ENCODE measurements at regions not wholly inside any gene's neighbourhood (a gene's known extent, or its start where the extent isn't known, plus 50 kb on each side); places are given as distances from the start of the nearest gene placed in this dataset.

DNA sequence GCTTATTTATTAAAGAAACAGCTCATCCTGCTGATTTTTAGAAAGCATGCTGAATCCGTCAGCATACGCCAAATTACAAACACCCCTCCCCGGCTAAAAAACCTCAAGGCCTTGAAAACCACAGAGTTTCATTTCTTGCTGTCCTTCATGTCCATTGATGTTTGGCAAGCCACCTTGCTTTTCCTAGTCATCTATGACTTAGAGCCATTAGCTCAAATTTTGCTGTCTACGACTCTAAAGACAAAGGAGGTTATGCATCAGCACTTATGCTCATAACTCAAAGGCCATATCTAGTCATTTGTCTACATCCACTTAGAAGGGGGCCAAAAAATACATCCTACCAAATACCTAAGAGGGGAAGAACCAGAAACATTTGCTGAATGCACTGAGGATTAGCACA is 925.1 kb downstream of the PCDH7 start:
- TF ChIP-seq, protein P1, sequence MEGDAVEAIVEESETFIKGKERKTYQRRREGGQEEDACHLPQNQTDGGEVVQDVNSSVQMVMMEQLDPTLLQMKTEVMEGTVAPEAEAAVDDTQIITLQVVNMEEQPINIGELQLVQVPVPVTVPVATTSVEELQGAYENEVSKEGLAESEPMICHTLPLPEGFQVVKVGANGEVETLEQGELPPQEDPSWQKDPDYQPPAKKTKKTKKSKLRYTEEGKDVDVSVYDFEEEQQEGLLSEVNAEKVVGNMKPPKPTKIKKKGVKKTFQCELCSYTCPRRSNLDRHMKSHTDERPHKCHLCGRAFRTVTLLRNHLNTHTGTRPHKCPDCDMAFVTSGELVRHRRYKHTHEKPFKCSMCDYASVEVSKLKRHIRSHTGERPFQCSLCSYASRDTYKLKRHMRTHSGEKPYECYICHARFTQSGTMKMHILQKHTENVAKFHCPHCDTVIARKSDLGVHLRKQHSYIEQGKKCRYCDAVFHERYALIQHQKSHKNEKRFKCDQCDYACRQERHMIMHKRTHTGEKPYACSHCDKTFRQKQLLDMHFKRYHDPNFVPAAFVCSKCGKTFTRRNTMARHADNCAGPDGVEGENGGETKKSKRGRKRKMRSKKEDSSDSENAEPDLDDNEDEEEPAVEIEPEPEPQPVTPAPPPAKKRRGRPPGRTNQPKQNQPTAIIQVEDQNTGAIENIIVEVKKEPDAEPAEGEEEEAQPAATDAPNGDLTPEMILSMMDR (IDR thresholded peaks at IDR 0.05 in 2 of 3, conservative IDR thresholded peaks at IDR 0.05 in 1 of 3; ENCODE audit: borderline replicate concordance in 1 of 3, insufficient read depth in 1 of 3, low read depth in 2 of 3, low read length in 2 of 3) = no peak
- no peak for TF ChIP-seq EZH2phosphoT487 (IDR thresholded peaks at IDR 0.05; ENCODE audit: borderline replicate concordance)
- no peak for TF ChIP-seq ZNF274 (IDR thresholded peaks at IDR 0.05; ENCODE audit: low read depth, low read length)
- no peak for TF ChIP-seq POLR2AphosphoS5 (IDR thresholded peaks at IDR 0.05; ENCODE audit: low read depth, low read length)
- TF ChIP-seq CEBPB (IDR thresholded peaks at IDR 0.05; ENCODE audit: low read depth) = no peak
- no peak for TF ChIP-seq ZFX (IDR thresholded peaks at IDR 0.05)
- no peak for TF ChIP-seq YY1 (IDR thresholded peaks at IDR 0.05; ENCODE audit: extremely low read depth, insufficient replicate concordance, low read depth, low read length)
- TF ChIP-seq SRF (IDR thresholded peaks at IDR 0.05; ENCODE audit: low read depth) = no peak
- TF ChIP-seq SP1 (IDR thresholded peaks at IDR 0.05; ENCODE audit: low read depth) = no peak

Data from HCT116 (cell line).